Cardiac muscle cell (in vitro differentiated cells and primary cell): ENCODE measurements at regions not wholly inside any gene's neighbourhood (a gene's known extent, or its start where the extent isn't known, plus 50 kb on each side); places are given as distances from the start of the nearest gene placed in this dataset.

ENCODE experiments used
- DNase-seq, 2 donors: peaks; one replicate each; pipeline versions ENCODE4 v3.0.0 to v3.0.0-alpha.2; 2010 to 2017; ENCODE audit warnings: low read depth in 1 of 2, low spot score in 1 of 2
- H3K27ac ChIP-seq: fragments of 200-600 bp; sonication (generic); 2 replicates; pipeline ENCODE4 v1.5.1; 2016
- H3K27me3 ChIP-seq: fragments of 200-600 bp; sonication (generic); 2 replicates; pipeline ENCODE4 v1.6.0; 2016; ENCODE audit warnings: control low read depth
- H3K36me3 ChIP-seq: fragments of 200-600 bp; sonication (generic); 2 replicates; pipeline ENCODE4 v1.5.1; 2016; ENCODE audit warnings: control low read depth
- H3K4me1 ChIP-seq: fragments of 200-600 bp; sonication (generic); 2 replicates; pipeline ENCODE4 v1.8.1; 2017; ENCODE audit warnings: low read depth, mild to moderate bottlenecking, mixed run types
- H3K4me3 ChIP-seq: fragments of 200-600 bp; sonication (generic); 2 replicates; pipeline ENCODE4 v1.5.1; 2016; ENCODE audit warnings: mild to moderate bottlenecking
- H3K9me3 ChIP-seq: fragments of 200-600 bp; sonication (generic); 2 replicates; pipeline ENCODE4 v1.5.1; 2017; ENCODE audit warnings: low read depth, mild to moderate bottlenecking, control low read depth
- CTCF ChIP-seq: IDR thresholded peaks from 2 replicates; pipeline ENCODE4 v1.5.1; 2012; ENCODE audit warnings: low read depth, mild to moderate bottlenecking, low read length

- Histone ChIP-seq H3K4me3 (no peak overlapping the region), H3K27me3 (no peaks in the 10 kb centered on the region), H3K4me1 (no peaks in the 10 kb centered on the region), H3K36me3 (no peaks in the 10 kb centered on the region), H3K27ac (no peak overlapping the region), H3K9me3 (no peaks in the 10 kb centered on the region)
- TF ChIP-seq CTCF = no peak
- DNase-seq = no peak
Measured at GRCh38 chr17:72022328-72023275, 98.2 kb upstream of the SOX9 start.

- no peak for DNase-seq
- H3K27me3 ChIP-seq = no peaks in the 10 kb centered on the region
- H3K4me1 ChIP-seq = peaks cover 1% of the 10 kb centered on the region
- no peak overlapping the region for H3K4me3 ChIP-seq
- no peaks in the 10 kb centered on the region for H3K36me3 ChIP-seq
- no peak for TF ChIP-seq CTCF
- no peak overlapping the region for H3K27ac ChIP-seq
- H3K9me3 ChIP-seq = no peaks in the 10 kb centered on the region
Measured at GRCh38 chr17:72024457-72024856, 96.4 kb upstream of the SOX9 start.

GRCh38 chr17:72025113-72025512, 95.7 kb upstream of the SOX9 start:
- Histone ChIP-seq H3K9me3 (no peaks in the 10 kb centered on the region), H3K27ac (no peak overlapping the region), H3K4me1 (peaks cover 8% of the 10 kb centered on the region), H3K36me3 (no peaks in the 10 kb centered on the region), H3K4me3 (no peak overlapping the region), H3K27me3 (no peaks in the 10 kb centered on the region)
- DNase-seq = no peak
- no peak for TF ChIP-seq CTCF

- peak; percentile 36 to 80 for DNase-seq
- no peaks in the 10 kb centered on the region for H3K9me3 ChIP-seq
- H3K27me3 ChIP-seq = no peaks in the 10 kb centered on the region
- TF ChIP-seq CTCF = peak; percentile 62
- peaks cover 8% of the 10 kb centered on the region for H3K4me1 ChIP-seq
- no peak overlapping the region for H3K27ac ChIP-seq
- H3K4me3 ChIP-seq = peak overlapping the region; percentile 23
- no peaks in the 10 kb centered on the region for H3K36me3 ChIP-seq
Measured at GRCh38 chr17:72030067-72030899, 90.5 kb upstream of the SOX9 start.

- H3K4me3 ChIP-seq = no peak overlapping the region
- no peak for DNase-seq
- peaks cover 8% of the 10 kb centered on the region for H3K4me1 ChIP-seq
- no peak overlapping the region for H3K27ac ChIP-seq
- no peaks in the 10 kb centered on the region for H3K36me3 ChIP-seq
- TF ChIP-seq CTCF = no peak
- no peaks in the 10 kb centered on the region for H3K9me3 ChIP-seq
- H3K27me3 ChIP-seq = no peaks in the 10 kb centered on the region
Measured at GRCh38 chr17:72031219-72031884, 89.5 kb upstream of the SOX9 start.
